ENCODE measurements at regions not wholly inside any gene's neighbourhood (a gene's known extent, or its start where the extent isn't known, plus 50 kb on each side); places are given as distances from the start of the nearest gene placed in this dataset.
"Not testable (repeated sequence)": the region's sequence is repeated elsewhere in the genome, so short reads cannot be mapped to it uniquely, and the experiment has no call there.

DNA sequence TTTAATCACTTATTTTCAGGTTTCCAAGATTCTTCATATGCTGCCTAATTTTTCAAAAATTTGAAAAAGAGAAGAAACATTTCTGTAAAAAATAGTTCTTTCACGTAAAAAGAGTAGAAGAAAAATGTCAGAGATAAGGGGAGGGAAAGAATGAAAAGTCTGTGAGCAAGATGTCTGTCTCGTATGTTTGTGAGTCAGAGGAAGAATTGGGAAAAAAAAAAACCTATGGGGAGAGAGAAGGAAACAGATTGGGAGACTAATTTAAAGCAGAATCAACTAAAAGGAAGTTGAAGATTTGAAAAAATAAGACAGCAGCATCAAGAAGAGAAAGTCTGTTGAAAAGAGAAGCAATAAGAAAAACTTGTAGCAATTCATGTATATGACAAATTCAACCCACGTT lies 456.3 kb downstream of the HINT1 start:
- no peak for DNase-seq

DNA sequence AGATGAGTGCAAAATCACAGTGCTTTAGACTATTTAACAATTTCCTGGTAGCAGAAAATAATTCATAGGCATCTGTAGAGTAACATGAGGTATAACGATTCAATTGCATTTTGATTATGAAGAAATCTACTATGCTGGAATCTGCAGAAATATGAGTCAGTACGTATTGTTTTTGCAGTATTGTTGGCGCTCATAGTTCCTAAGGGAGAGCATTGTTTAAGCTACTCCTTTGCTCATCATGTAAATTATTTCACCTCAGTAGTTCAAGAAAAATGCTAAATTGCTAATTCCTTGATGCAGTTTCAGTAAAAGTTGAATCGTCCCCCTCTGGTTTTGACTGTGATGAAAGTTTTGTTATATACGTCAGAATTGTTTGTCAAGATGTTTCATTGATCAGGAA lies 458.4 kb downstream of the HINT1 start:
- no peak for DNase-seq

DNA sequence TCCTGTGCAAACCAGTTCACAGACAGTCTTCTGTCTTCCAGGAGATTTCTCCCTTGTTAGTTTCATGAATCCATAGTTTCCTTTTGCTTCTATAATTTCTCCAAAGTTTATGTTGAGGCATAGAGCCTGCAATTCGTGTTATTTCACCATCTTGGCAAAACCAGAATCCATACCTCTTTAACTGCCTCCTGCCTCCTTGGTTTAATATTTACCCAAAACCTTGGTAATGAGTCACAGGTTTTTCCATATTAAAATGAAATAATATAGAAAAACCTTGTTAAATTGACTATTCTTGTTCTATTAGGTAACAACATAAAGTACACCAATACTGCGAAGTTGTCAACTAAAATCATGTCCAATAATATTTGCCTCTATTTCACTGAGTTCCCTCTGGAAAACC lies 459.7 kb downstream of the HINT1 start:
- no peak for DNase-seq

DNA sequence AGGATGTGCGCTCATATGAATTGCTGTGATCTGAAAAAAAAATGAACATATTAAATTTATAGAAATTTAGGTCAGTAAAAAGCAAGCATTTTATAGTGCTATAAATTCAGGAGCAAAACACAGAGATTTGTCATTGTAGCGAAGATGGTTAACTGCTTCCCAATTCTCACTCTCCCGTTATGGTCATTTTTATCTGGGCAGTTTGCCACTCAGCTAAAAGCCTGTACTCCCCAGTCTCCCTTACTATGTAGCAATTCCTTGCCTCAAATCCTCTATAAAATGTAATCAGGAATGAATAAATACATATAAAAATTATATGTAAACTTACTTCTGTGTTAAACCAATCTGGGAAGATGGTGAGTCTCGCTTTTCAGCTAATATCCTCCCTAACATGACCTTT lies 471.5 kb downstream of the HINT1 start:
- no peak for DNase-seq

DNA sequence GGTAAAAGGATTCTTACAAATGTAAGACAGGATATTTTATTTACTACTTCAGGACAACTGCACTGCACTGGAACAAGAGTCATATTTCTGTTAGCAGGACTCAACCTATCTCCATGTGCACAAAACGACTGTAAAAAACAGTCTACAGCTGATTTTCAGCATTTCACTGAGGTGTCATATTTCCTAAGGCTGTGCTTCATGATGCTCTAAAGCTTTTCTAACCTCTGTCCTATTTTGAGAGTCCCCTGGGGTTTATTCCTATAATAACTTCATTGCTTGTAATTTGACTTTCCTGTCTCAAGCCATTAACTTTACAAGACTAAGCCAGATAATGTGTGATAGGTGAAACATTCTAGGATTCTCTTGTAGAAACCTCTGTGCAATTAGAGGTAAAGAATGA lies 472.3 kb downstream of the HINT1 start:
- no peak for DNase-seq

DNA sequence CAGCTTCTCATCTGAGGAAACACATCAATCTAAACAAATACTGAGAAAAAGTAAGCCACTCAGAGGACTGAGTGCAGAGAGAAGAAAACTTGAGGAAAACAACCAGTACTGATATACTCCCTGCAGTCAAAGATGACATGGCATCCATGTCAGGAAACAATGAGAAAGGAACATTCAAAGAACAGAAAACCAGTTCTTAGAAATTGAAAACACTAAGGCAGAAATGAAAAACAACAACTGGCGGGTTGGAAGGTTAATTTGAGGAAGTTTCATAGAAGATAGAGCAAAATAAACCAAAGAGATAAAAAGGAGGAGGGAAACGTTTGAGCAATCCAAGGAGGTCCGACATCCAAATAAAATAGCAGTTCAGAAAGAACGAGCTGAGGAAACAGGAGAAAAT lies 475.2 kb downstream of the HINT1 start:
- no peak for DNase-seq

DNA sequence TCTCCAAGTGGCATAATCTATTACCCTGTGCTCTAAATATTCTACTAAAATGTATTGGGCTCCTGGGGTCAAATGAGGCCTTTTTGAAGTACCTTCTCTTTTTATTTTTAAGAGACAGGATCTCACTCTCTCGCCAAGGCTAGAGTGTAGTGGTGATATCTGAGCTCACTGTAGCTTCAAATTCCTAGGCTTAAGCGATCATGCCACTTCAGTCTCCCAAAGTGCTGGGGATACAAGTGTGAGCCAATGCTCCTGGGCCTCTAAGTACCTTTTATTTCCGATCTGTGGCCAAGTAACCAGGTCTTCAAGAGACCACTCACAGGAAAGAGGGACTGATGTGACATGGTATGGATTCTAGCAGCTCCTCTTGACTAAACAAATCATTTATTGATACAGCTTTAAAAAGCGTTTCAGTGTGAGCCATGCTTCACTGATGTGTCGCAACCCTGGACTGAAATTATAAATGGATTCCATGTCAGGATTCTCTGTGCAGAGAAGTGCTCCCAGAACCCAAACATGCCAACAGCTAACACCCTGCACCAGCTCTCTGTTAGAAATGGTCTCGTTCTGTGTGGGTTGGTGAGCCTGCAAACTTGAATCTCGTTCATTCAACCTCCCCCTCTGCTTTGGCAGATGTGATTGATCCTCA lies 477.8 kb downstream of the HINT1 start:
- DNase-seq: no peak

DNA sequence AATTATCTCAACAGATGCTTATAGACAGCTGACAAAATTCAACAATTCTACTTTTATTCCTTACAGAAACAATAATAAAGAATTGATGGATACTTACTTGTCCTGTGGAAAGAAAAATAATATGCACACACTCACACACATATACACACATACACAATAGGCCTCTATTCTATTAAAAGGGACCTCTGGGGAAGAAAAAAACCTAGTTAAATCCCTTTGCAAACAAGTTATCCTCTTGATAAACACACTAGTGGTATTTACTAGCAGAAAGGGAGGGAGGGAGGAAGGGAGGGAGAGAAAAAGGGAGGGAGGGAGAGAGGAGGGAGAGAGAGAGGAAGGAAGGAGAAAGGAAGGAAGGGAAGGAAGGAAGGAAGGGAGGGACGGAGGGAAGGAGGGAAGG lies 486.4 kb downstream of the HINT1 start:
- DNase-seq: no peak

DNA sequence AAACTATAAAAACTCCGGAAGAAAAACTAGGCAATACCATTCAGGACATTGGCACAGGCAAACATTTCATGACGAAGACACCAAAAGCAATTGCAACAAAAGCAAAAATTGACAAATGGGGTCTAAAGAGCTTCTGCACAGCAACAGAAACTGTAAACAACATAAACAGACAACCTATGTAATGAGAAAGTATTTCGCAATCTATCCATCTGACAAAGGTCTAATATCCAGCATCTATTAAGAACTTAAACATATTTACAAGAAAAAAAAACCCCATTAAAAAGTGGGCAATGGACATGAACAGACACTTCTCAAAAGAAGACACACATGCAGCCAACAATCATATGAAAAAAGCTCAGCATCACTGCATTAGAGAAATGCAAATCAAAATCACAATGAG lies 498.6 kb downstream of the HINT1 start:
- no peak for DNase-seq

DNA sequence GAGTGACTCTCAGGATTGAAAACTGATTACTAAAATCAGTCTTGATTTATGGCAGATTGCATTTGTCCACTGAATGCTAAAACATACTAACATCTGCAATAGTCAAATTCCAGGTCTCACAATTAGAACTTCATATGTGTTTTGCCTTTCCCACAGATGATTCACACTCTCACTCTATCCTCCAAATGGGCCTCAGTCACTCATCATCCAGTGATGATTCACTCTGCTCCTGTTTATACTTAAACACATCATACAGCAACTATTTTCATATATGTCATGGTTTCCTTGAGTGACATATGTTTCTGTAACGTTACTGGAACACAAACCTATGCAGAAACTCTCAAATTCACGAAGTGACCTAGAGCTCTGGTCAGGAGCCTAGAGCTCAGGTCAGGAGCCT lies 512.9 kb downstream of the HINT1 start:
- no peak for DNase-seq

DNA sequence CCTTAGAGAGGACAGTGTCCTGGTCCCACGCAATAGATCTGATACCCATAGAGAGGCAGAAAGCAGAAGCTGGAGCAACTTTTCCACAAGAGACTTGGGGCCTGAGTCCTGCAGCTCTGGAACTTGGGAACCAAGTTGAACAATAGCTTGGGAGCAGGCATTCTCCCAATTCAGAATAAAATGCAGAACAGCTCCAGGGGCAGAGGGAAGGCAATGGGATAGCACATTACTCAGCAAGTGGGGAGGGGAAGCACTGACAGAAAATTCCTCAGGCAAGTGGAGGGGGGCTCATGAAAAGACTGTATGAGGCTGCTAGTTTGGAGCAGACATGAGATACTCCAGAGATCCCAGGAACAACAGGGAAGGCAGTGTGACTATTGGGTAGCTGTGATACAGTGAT lies 513.6 kb downstream of the HINT1 start:
- no peak for DNase-seq

DNA sequence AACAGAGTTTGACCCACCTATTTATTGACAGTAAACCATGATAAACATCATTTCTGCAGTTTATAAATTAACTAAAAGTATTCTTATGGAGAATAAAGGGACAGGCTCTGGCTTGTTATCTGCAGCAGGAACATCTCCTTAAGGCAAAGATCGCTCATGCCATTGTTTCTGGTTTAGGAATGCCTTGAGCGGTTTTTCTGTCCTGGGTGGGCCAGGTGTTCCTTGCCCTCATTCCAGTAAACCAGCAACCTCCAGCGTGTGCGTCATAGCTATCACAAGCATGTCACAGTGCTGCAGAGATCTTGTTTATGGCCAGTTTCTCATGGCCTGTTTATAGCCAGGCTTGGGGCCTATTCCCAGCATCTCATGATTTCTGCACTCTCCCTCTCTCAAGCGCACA lies 521.7 kb downstream of the HINT1 start:
- DNase-seq: no peak

DNA sequence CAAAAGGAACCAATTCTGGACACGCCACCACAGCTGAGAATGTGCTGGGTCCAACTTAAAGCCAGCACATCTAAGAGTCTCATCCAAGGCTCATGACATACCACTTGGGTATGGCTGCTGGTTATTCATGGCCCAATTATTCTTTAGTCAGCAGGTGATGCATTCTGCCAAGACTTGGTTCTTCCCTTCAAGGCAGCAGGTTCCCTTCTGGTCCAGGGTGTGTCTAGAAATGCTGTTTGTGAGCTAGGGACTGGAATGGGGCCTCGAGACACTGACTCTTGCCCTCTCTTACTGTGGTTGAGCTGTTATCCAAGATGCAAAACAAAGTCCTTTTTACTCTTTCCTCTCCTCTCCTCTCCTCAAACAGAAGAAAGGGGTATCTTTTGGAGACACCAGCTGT lies 522.6 kb downstream of the HINT1 start:
- no peak for DNase-seq

DNA sequence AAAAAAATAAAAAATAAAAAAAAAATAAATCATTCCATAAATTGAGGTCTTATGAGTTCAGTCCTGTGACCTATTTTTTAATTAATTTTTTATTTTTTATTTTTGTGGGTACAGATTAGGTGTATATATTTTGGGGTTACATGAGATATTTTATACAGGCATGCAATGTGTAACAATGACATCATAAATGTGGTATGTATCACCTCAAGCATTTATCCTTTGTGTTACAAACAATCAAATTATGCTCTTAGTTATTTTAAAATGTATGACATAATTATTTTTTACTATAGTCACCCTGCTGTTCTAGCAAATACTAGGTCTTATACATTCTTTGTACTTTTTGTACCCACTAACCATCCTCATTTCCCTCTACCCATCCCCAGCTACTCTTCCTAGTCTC lies 537.9 kb downstream of the HINT1 start:
- no peak for DNase-seq

DNA sequence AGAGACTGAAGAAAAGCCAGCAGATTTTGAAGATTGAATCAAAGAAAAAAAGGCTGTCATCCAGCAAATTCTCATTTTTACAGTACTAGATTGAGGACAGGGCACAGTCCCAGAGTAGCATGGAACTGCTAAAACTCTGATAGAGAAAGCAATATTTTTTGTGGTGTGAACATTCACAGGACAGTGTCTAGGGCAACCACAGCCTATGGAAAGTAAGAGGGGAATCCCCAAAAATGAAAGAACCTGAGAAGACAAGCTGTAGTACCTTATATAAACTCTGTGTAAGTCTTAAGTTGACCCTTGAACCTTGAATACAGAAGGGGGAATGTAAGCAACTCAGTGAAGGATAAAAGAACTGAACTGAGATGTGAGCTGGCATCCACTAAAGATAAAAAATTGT lies 540.3 kb downstream of the HINT1 start:
- no peak for DNase-seq

DNA sequence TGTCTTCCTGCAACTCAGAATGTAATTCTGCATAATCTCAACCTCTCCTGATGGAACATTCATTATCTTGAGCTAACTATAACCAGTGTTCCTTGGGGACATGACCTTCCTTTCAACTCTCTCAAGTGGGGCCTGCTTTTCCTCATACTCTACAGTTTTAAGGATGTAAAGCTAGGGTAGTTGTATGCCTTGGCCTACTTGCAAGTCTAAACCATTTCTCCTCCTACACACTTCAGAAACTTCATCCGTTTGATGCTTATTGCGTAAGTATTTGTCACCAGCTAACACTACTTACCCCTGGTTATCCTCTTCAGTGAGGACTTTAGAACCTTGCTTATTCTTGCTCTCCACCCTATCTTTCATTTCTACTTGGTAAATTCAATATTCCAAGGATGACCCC lies 548.9 kb downstream of the HINT1 start:
- no peak for DNase-seq

DNA sequence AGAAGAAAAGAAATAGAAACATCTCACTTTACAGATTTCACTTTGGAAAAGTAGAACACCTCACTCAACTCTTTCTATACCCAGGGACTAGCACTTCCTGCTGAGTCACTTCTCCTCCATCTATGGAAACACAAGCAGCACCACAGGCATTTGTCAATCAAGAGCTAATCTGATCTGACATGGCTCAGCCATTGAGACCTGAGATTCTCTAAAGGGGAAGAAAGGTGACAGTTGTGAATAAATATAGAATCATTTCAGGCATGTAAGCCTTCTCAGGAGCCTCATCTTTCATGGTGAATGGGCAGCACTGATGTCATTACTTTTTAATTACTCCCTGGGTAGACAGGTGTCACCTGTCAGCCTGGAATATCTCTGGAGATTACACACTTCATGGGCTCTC lies 559.8 kb downstream of the HINT1 start:
- DNase-seq: no peak

DNA sequence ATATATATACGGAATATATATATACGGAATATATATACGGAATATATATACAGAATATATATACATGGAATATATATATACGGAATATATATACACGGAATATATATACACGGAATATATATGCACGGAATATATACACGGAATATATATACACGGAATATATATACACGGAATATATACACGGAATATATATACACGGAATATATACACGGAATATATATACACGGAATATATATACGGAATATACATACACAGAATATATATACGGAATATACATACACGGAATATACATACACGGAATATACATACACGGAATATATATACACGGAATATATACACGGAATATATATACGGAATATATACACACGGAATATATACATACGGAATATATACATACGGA lies 568.4 kb downstream of the HINT1 start:
- DNase-seq: not testable (repeated sequence)

DNA sequence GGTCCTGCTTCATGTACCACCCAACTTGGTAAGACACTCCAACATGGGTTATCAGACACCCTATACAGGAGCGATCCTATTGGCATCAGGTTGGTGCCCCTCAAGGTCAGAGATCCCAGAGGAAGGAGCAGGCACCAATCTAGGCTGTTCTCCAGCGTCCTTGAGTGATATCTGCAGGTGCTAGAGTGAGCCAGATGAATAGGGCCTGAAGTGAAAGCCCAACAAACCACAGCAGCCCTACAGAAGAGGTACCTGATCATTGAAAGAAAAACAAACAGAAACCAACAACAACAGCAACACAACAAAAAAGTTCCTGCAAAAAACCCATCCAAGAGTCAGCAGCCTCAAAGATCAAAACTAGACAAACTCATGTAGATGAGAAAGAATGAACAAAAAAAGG lies 584.8 kb downstream of the HINT1 start:
- DNase-seq: no peak

DNA sequence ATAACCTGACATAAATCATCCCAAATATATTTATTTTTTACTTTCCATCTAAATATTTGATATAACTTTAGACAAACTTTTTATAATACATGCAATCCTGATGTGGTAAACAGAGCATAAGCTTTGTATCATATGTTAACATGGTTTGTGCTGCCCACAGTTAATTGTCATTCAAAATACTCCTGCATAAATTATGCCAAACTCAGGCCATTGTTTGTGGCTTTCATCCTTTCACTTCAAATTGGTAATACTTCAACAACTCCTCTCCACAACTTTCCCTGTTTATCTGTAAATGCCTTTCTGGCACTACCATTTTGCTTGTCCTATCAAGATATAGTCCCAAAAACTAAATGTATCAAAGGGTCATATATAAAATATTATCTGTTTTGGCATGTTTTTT lies 586.7 kb downstream of the HINT1 start:
- no peak for DNase-seq

DNA sequence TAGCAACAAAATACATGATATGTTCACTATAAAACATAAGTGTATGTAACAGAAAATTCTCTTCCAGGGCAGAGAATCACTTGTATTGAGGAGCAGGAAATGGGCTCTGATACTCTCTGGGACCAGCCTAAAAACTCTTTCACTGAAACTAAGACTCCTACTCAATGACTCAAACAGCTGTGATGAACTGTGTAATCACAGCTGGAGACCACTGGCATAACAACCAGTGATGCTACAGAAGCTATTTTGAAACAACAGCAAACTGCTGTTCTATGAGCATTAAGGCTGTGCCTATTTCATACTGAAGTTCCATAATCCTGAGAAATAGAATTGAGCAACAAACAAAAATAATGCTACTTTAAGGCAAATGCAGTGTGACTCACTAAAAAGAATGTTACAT lies 594.0 kb downstream of the HINT1 start:
- DNase-seq: no peak

DNA sequence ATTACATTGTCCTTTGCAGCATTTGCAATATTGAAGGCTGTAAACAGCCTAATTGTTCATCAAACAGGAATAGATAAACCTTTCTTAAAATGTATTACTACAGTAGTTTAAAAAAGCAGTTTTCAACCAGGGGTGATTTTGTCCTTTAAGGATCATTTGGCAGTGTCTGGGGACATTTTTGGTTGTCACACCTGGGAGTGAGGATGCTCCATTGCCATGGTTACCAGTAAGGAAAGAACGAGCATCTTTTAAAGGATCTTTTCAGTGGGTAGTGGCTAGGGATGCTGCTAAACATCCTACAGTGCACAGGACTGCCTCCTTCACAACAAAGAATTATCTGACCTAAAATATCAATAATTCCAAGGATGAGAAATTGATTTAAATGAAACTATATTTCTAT lies 596.3 kb downstream of the HINT1 start:
- no peak for DNase-seq

DNA sequence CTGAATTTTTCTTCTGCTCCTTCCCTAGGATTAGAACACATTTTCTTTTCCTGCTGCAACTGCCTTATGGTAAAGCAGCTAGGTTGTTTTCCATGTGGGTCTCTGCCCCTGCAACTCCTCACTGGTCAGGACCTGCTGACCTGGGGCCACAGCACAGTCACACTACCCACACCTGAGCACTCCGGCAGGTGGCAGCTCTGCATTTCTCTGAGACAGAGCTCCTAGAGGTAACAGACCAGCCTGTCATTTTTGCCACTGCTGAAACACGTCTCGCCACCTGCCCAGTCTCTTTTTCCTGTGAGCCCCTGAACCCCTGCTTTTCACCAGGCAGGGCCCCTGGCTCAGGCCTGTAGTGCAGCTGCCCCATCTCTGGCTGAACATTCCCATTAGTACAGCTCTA lies 609.6 kb downstream of the HINT1 start:
- no peak for DNase-seq

DNA sequence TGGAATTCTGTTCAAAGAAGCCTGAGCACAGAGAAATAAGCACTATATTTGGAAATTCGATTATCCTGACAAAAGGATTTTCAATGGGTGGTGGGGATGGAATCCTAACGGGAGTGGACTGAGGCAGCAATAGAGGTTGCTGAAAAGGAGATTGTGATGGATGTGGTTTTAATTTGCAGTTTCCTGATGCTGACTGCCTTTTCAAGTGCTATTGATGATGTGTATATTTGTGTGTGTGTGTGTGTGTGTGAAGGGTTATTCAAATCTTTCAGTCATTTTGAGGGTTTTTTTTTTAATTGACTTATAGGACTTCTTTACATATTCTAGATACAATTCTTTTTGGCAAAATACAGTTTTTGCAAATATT lies 614.5 kb downstream of the HINT1 start:
- no peak for DNase-seq

DNA sequence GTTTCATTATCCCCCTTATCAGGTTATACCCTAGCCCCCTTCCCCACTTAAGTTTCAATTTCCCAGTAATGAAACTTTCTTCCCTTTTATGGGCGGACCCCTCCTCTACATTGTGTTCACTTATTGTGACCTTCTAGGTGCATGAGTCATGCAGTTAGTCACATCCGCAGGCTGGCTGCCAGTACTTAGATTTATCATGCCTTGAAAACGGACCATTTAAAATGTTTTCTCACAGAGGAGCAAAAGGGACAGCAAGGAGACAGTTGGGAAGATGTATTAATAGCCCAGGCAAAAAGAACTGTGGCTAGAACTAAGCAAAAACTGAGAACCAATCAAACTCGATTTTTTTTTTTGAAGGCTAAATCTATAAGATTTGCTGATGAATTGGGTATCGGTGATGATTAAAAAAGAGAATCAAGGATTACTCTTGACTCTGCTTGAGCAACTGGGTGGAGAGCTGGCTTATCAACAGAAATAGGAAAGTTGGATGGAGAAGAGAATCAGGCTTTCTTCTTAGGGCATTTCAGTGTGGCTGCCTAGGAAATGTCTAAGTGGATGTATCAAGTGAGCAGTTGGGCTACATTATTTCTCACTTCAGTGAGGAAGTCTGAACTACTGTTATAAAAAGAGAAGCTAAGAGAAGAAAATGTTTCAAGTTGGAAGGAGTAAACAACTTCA lies 615.0 kb downstream of the HINT1 start:
- no peak for DNase-seq

All from stimulated activated naive CD4-positive, alpha-beta T cell treated with Interleukin-2 at 50 U/mL for 16 hours (primary cell).